ENCODE measurements at regions not wholly inside any gene's neighbourhood (a gene's known extent, or its start where the extent isn't known, plus 50 kb on each side); places are given as distances from the start of the nearest gene placed in this dataset.
"Not testable (repeated sequence)": the region's sequence is repeated elsewhere in the genome, so short reads cannot be mapped to it uniquely, and the experiment has no call there.

- peaks cover 5 to 43% (median 6%) of the 10 kb centered on the region in 3 donors for H3K36me3 Mint-ChIP-seq
Observed at GRCh38 chr19:56973713-56974555, 133.4 kb upstream of the PEG3 start.

GRCh38 chr19:56974556-56975207 is 134.2 kb upstream of the PEG3 start:
- Mint-ChIP-seq H3K27me3 (peaks cover 0 to 13% (median 4%) of the 10 kb centered on the region in 5 donors), H3K9me3 (peaks cover 11 to 86% (median 47%) of the 10 kb centered on the region in 9 donors)
- DNase-seq = no peak

More at GRCh38 chr19:56973713-56974555, 133.4 kb upstream of the PEG3 start:
- Mint-ChIP-seq H3K9me3 (peaks cover 11 to 89% (median 49%) of the 10 kb centered on the region in 9 donors), H3K4me3 (no peak overlapping the region), H3K27ac (peak overlapping the region in 1 of 10 donors; percentile 15), H3K4me1 (no peaks in the 10 kb centered on the region), H3K27me3 (peaks cover 0 to 14% (median 4%) of the 10 kb centered on the region in 5 donors)
- DNase-seq (no peak), ATAC-seq (no peak)
- POLR2A ChIA-PET = no interaction called here

GRCh38 chr19:56976300-56976699 is 135.8 kb upstream of the PEG3 start:
- H3K9me3 Mint-ChIP-seq = peaks cover 11 to 82% (median 48%) of the 10 kb centered on the region in 9 donors
- DNase-seq (no peak), ATAC-seq (no peak)
- H3K27ac Mint-ChIP-seq = no peak overlapping the region
- H3K36me3 Mint-ChIP-seq = peaks cover 4 to 41% (median 6%) of the 10 kb centered on the region in 3 donors
- H3K4me3 Mint-ChIP-seq = no peak overlapping the region
- POLR2A ChIA-PET = no interaction called here
- H3K4me1 Mint-ChIP-seq = no peaks in the 10 kb centered on the region
- H3K27me3 Mint-ChIP-seq = peaks cover 0 to 16% (median 4%) of the 10 kb centered on the region in 5 donors

More at GRCh38 chr19:56974556-56975207, 134.2 kb upstream of the PEG3 start:
- H3K4me3 Mint-ChIP-seq = no peak overlapping the region
- ATAC-seq = no peak
- H3K4me1 Mint-ChIP-seq = no peaks in the 10 kb centered on the region
- H3K36me3 Mint-ChIP-seq = peaks cover 5 to 42% (median 6%) of the 10 kb centered on the region in 3 donors
- H3K27ac Mint-ChIP-seq = peak overlapping the region in 1 of 10 donors; percentile 15
- POLR2A ChIA-PET = no interaction called here

- POLR2A ChIA-PET = no interaction called here
- H3K27ac Mint-ChIP-seq = no peak overlapping the region
- ATAC-seq = no peak
- DNase-seq = no peak
- H3K27me3 Mint-ChIP-seq = peaks cover 0 to 16% (median 4%) of the 10 kb centered on the region in 5 donors
- peaks cover 4 to 46% (median 12%) of the 10 kb centered on the region in 3 donors for H3K36me3 Mint-ChIP-seq
- H3K4me1 Mint-ChIP-seq = no peaks in the 10 kb centered on the region
- no peak overlapping the region for H3K4me3 Mint-ChIP-seq
- peaks cover 11 to 84% (median 51%) of the 10 kb centered on the region in 9 donors for H3K9me3 Mint-ChIP-seq
Observed at GRCh38 chr19:56976995-56977906, 136.7 kb upstream of the PEG3 start.

- DNase-seq (no peak), ATAC-seq (no peak)
- Mint-ChIP-seq H3K36me3 (peaks cover 4 to 44% (median 12%) of the 10 kb centered on the region in 3 donors), H3K27me3 (peaks cover 0 to 16% (median 4%) of the 10 kb centered on the region in 5 donors), H3K9me3 (peaks cover 11 to 84% (median 56%) of the 10 kb centered on the region in 9 donors), H3K4me3 (no peak overlapping the region), H3K27ac (no peak overlapping the region), H3K4me1 (no peaks in the 10 kb centered on the region)
- POLR2A ChIA-PET = no interaction called here
Observed at GRCh38 chr19:56978023-56978565, 137.6 kb upstream of the PEG3 start.

- H3K27ac Mint-ChIP-seq, DNase-seq, H3K4me3 Mint-ChIP-seq, H3K4me1 Mint-ChIP-seq, H3K27me3 Mint-ChIP-seq, ATAC-seq, POLR2A ChIA-PET: not testable (repeated sequence)
- Mint-ChIP-seq H3K36me3 (peaks cover 0 to 41% (median 12%) of the 10 kb centered on the region in 3 donors), H3K9me3 (peaks cover 9 to 87% (median 51%) of the 10 kb centered on the region in 9 donors)
Observed at GRCh38 chr19:56980326-56980725, 139.5 kb upstream of the USP29 start.

GRCh38 chr19:56980906-56981305 is 138.9 kb upstream of the USP29 start:
- DNase-seq (no peak), ATAC-seq (no peak)
- Mint-ChIP-seq H3K4me3 (no peak overlapping the region), H3K27ac (no peak overlapping the region), H3K27me3 (peaks cover 0 to 3% (median 0%) of the 10 kb centered on the region in 5 donors), H3K9me3 (peaks cover 9 to 89% (median 56%) of the 10 kb centered on the region in 9 donors), H3K4me1 (no peaks in the 10 kb centered on the region), H3K36me3 (peaks cover 0 to 43% (median 12%) of the 10 kb centered on the region in 3 donors)
- POLR2A ChIA-PET = no interaction called here

- peaks cover 9 to 90% (median 60%) of the 10 kb centered on the region in 9 donors for H3K9me3 Mint-ChIP-seq
- H3K36me3 Mint-ChIP-seq = peaks cover 0 to 47% (median 12%) of the 10 kb centered on the region in 3 donors
- H3K4me1 Mint-ChIP-seq, H3K27me3 Mint-ChIP-seq, H3K4me3 Mint-ChIP-seq, H3K27ac Mint-ChIP-seq, ATAC-seq, POLR2A ChIA-PET, DNase-seq: not testable (repeated sequence)
Observed at GRCh38 chr19:56981440-56981839, 138.3 kb upstream of the USP29 start.

- POLR2A ChIA-PET = no interaction called here
- no peak for DNase-seq
- H3K9me3 Mint-ChIP-seq = peaks cover 9 to 90% (median 56%) of the 10 kb centered on the region in 9 donors
- H3K27me3 Mint-ChIP-seq = peaks cover 0 to 6% (median 0%) of the 10 kb centered on the region in 5 donors
- ATAC-seq = no peak
- H3K4me3 Mint-ChIP-seq = no peak overlapping the region
- H3K27ac Mint-ChIP-seq = no peak overlapping the region
- peaks cover 0 to 45% (median 11%) of the 10 kb centered on the region in 3 donors for H3K36me3 Mint-ChIP-seq
- H3K4me1 Mint-ChIP-seq = no peaks in the 10 kb centered on the region
Observed at GRCh38 chr19:56983171-56983570, 136.6 kb upstream of the USP29 start.

- Mint-ChIP-seq H3K36me3 (peaks cover 0 to 46% (median 11%) of the 10 kb centered on the region in 3 donors), H3K4me1 (no peaks in the 10 kb centered on the region), H3K4me3 (no peak overlapping the region), H3K27me3 (peaks cover 0 to 8% (median 0%) of the 10 kb centered on the region in 5 donors), H3K9me3 (peaks cover 9 to 88% (median 58%) of the 10 kb centered on the region in 9 donors), H3K27ac (no peak overlapping the region)
- POLR2A ChIA-PET = no interaction called here
- DNase-seq (no peak), ATAC-seq (no peak)
Observed at GRCh38 chr19:56983804-56984203, 136.0 kb upstream of the USP29 start.

GRCh38 chr19:56986386-56986785 is 133.4 kb upstream of the USP29 start:
- Mint-ChIP-seq H3K4me3 (no peak overlapping the region), H3K4me1 (no peaks in the 10 kb centered on the region), H3K27me3 (peaks cover 0 to 5% (median 0%) of the 10 kb centered on the region in 5 donors), H3K9me3 (peaks cover 20 to 87% (median 66%) of the 10 kb centered on the region in 9 donors), H3K36me3 (peaks cover 0 to 52% (median 13%) of the 10 kb centered on the region in 3 donors), H3K27ac (no peak overlapping the region)
- DNase-seq (no peak), ATAC-seq (no peak)
- POLR2A ChIA-PET = no interaction called here

GRCh38 chr19:56987184-56987583 is 132.6 kb upstream of the USP29 start:
- no peaks in the 10 kb centered on the region for H3K4me1 Mint-ChIP-seq
- H3K27ac Mint-ChIP-seq = no peak overlapping the region
- peaks cover 18 to 84% (median 62%) of the 10 kb centered on the region in 9 donors for H3K9me3 Mint-ChIP-seq

More at GRCh38 chr19:56987184-56987583, 132.6 kb upstream of the USP29 start:
- H3K4me3 Mint-ChIP-seq = no peak overlapping the region
- DNase-seq (no peak), ATAC-seq (no peak)
- H3K27me3 Mint-ChIP-seq = peaks cover 0 to 5% (median 0%) of the 10 kb centered on the region in 5 donors
- POLR2A ChIA-PET = no interaction called here
- H3K36me3 Mint-ChIP-seq = peaks cover 0 to 46% (median 7%) of the 10 kb centered on the region in 3 donors

Data from naive thymus-derived CD8-positive, alpha-beta T cell (primary cell).